Adrenal gland (tissue), 5 donors: ENCODE measurements at regions not wholly inside any gene's neighbourhood (a gene's known extent, or its start where the extent isn't known, plus 50 kb on each side); places are given as distances from the start of the nearest gene placed in this dataset.

Experiments used
- POLR2A ChIP-seq, 2 donors: fragments of 450-650 bp; IDR thresholded peaks; one replicate each; pipeline ENCODE4 v1.6.1; 2017; ENCODE audit warnings: antibody characterized with exemption in 2 of 2, mild to moderate bottlenecking in 2 of 2, moderate library complexity in 1 of 2
- TF ChIP-seq, protein P1 (sequence below), 6 experiments: fragments of 450-650 bp in 4 of 6; fragments of 200-600 bp in 2 of 6; sonication (generic) in 1 of 6; IDR thresholded peaks; 1 replicate in 5 of 6; 2 replicates in 1 of 6; pipeline versions ENCODE4 v1.5.1 to v1.8.0; 2016 to 2021; ENCODE audit warnings: antibody characterized with exemption in 6 of 6, mild to moderate bottlenecking in 2 of 6, moderate library complexity in 1 of 6
- donor health status: DM: no; HTN: no; CAD: no.

DNA sequence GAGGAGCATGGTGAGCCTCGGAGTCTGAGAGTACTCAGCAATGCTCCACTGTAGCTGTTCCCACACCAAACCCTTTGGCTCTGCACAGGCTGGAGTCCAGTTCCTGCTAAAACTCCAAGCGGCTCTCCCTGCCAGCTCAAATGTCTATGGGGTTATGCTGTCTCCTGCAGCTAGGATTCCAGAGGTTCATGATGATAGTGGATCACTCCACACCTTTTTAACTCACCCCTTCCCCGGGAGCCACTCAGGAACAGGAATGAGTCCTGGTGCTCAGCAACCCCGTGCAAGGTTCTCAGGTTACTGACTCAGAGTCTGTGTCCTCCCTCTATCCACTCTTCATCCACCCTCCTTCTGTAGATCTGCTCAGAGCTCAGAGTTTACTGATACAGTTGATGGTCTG, 410.0 kb downstream of the CDH19 start:
- TF ChIP-seq, protein P1, sequence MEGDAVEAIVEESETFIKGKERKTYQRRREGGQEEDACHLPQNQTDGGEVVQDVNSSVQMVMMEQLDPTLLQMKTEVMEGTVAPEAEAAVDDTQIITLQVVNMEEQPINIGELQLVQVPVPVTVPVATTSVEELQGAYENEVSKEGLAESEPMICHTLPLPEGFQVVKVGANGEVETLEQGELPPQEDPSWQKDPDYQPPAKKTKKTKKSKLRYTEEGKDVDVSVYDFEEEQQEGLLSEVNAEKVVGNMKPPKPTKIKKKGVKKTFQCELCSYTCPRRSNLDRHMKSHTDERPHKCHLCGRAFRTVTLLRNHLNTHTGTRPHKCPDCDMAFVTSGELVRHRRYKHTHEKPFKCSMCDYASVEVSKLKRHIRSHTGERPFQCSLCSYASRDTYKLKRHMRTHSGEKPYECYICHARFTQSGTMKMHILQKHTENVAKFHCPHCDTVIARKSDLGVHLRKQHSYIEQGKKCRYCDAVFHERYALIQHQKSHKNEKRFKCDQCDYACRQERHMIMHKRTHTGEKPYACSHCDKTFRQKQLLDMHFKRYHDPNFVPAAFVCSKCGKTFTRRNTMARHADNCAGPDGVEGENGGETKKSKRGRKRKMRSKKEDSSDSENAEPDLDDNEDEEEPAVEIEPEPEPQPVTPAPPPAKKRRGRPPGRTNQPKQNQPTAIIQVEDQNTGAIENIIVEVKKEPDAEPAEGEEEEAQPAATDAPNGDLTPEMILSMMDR (IDR thresholded peaks at IDR 0.05): no peak
- TF ChIP-seq POLR2A (IDR thresholded peaks at IDR 0.05): no peak
